ENCODE measurements at regions not wholly inside any gene's neighbourhood (a gene's known extent, or its start where the extent isn't known, plus 50 kb on each side); places are given as distances from the start of the nearest gene placed in this dataset.

GRCh38 chr3:117786349-117786748, 1076.8 kb downstream of the TUSC7 start:
- in situ Hi-C loops (cut with MboI; ENCODE audit: low sequenced_read_pairs): no loop called here

GRCh38 chr3:117788061-117788460, 1078.5 kb downstream of the TUSC7 start:
- in situ Hi-C loops (cut with MboI; ENCODE audit: low sequenced_read_pairs): no loop called here

GRCh38 chr3:117788506-117788905, 1078.9 kb downstream of the TUSC7 start:
- in situ Hi-C loops (cut with MboI; ENCODE audit: low sequenced_read_pairs): no loop called here

- in situ Hi-C loops (cut with MboI; ENCODE audit: low sequenced_read_pairs): no loop called here
Observed at GRCh38 chr3:117790235-117790987, 1080.8 kb downstream of the TUSC7 start.

- in situ Hi-C loops (cut with MboI; ENCODE audit: low sequenced_read_pairs): no loop called here
Observed at GRCh38 chr3:117793622-117794265, 1084.2 kb downstream of the TUSC7 start.

- in situ Hi-C loops (cut with MboI; ENCODE audit: low sequenced_read_pairs): no loop called here
Observed at GRCh38 chr3:117798221-117798620, 1088.6 kb downstream of the TUSC7 start.

GRCh38 chr3:117798687-117799386, 1089.3 kb downstream of the TUSC7 start:
- in situ Hi-C loops (cut with MboI; ENCODE audit: low sequenced_read_pairs): no loop called here

- in situ Hi-C loops (cut with MboI; ENCODE audit: low sequenced_read_pairs): no loop called here
Observed at GRCh38 chr3:117799387-117799735, 1089.8 kb downstream of the TUSC7 start.

GRCh38 chr3:117801912-117802239, 1092.3 kb downstream of the TUSC7 start:
- in situ Hi-C loops (cut with MboI; ENCODE audit: low sequenced_read_pairs): no loop called here

- in situ Hi-C loops (cut with MboI; ENCODE audit: low sequenced_read_pairs): no loop called here
Observed at GRCh38 chr3:117809186-117810081, 1099.9 kb downstream of the TUSC7 start.

- in situ Hi-C loops (cut with MboI; ENCODE audit: low sequenced_read_pairs): no loop called here
Observed at GRCh38 chr3:117811786-117812185, 1102.2 kb downstream of the TUSC7 start.

- in situ Hi-C loops (cut with MboI; ENCODE audit: low sequenced_read_pairs): no loop called here
Observed at GRCh38 chr3:117814975-117815374, 1105.4 kb downstream of the TUSC7 start.

GRCh38 chr3:117817103-117817502, 1107.5 kb downstream of the TUSC7 start:
- in situ Hi-C loops (cut with MboI; ENCODE audit: low sequenced_read_pairs): no loop called here

- in situ Hi-C loops (cut with MboI; ENCODE audit: low sequenced_read_pairs): no loop called here
Observed at GRCh38 chr3:117818592-117818991, 1109.0 kb downstream of the TUSC7 start.

- in situ Hi-C loops (cut with MboI; ENCODE audit: low sequenced_read_pairs): no loop called here
Observed at GRCh38 chr3:117820658-117821299, 1111.2 kb downstream of the TUSC7 start.

- in situ Hi-C loops (cut with MboI; ENCODE audit: low sequenced_read_pairs): no loop called here
Observed at GRCh38 chr3:117822416-117822815, 1112.8 kb downstream of the TUSC7 start.

GRCh38 chr3:117836296-117836695, 1126.7 kb downstream of the TUSC7 start:
- in situ Hi-C loops (cut with MboI; ENCODE audit: low sequenced_read_pairs): no loop called here

- in situ Hi-C loops (cut with MboI; ENCODE audit: low sequenced_read_pairs): no loop called here
Observed at GRCh38 chr3:117837391-117837790, 1127.8 kb downstream of the TUSC7 start.

GRCh38 chr3:117842086-117842485, 1132.5 kb downstream of the TUSC7 start:
- in situ Hi-C loops (cut with MboI; ENCODE audit: low sequenced_read_pairs): no loop called here

- in situ Hi-C loops (cut with MboI; ENCODE audit: low sequenced_read_pairs): no loop called here
Observed at GRCh38 chr3:117843356-117843755, 1133.8 kb downstream of the TUSC7 start.

- in situ Hi-C loops (cut with MboI; ENCODE audit: low sequenced_read_pairs): no loop called here
Observed at GRCh38 chr3:117844676-117845075, 1135.1 kb downstream of the TUSC7 start.
